Transverse colon (tissue), 4 donors: ENCODE measurements at regions not wholly inside any gene's neighbourhood (a gene's known extent, or its start where the extent isn't known, plus 50 kb on each side); places are given as distances from the start of the nearest gene placed in this dataset.

Experiments
- DNase-seq: peaks from one replicate; pipeline ENCODE4 v3.0.0-alpha.2; 2019
- H3K27ac ChIP-seq, 4 donors: fragments of 200-600 bp; sonication (generic); 2 replicates each; pipeline ENCODE4 v1.5.1; 2016 to 2018; ENCODE audit warnings: inconsistent platforms in 4 of 4
- H3K27me3 ChIP-seq: fragments of 200-600 bp; sonication (generic); 2 replicates; pipeline ENCODE4 v1.5.1; 2017; ENCODE audit warnings: inconsistent platforms
- H3K36me3 ChIP-seq, 4 donors: fragments of 200-600 bp; sonication (generic); 2 replicates each; pipeline ENCODE4 v1.5.1; 2017 to 2019; ENCODE audit warnings: inconsistent platforms in 4 of 4
- H3K4me1 ChIP-seq, 4 donors: fragments of 200-600 bp; sonication (generic); 2 replicates each; pipeline ENCODE4 v1.5.1; 2017 to 2020; ENCODE audit warnings: inconsistent platforms in 4 of 4
- H3K4me3 ChIP-seq, 4 donors: fragments of 200-600 bp; sonication (generic); 1 replicate in 1 of 4; 2 replicates in 3 of 4; pipeline versions ENCODE4 v1.5.1 to v1.6.1; 2017 to 2019; ENCODE audit warnings: inconsistent platforms in 4 of 4
- H3K9me3 ChIP-seq, 2 donors: fragments of 200-600 bp; sonication (generic); 2 replicates each; pipeline ENCODE4 v1.5.1; 2017 to 2019; ENCODE audit warnings: inconsistent platforms in 2 of 2
- EP300 ChIP-seq: sonication (generic); formaldehyde crosslinking; IDR thresholded peaks from one replicate; pipeline ENCODE4 v1.6.1; 2017; ENCODE audit warnings: antibody characterized with exemption, low read depth
- POLR2A ChIP-seq: fragments of 450-650 bp; IDR thresholded peaks from one replicate; pipeline ENCODE4 v1.6.1; 2016; ENCODE audit warnings: antibody characterized with exemption, mild to moderate bottlenecking, moderate library complexity
- POLR2AphosphoS5 ChIP-seq, 3 donors: sonication (generic); formaldehyde crosslinking; IDR thresholded peaks; one replicate each; pipeline ENCODE4 v1.6.1; 2016; ENCODE audit warnings: antibody characterized with exemption in 3 of 3
- WGBS, 2 donors: methylation state at CpG; one replicate each; pipeline ENCODE4 v1.1.5; 2018; ENCODE audit warnings: low coverage in 1 of 2; 5-methylcytosine and 5-hydroxymethylcytosine counted together
- in situ Hi-C, 4 donors: fragments of 200-750 bp; cut with MboI; loops; one replicate each; pipeline versions ENCODE4 v1.15.0 to v1.15.1; 2017; ENCODE audit warnings: low sequenced_read_pairs in 3 of 4, low pct_ligation_motif_present in 1 of 4, low pct_unique_long_range_greater_than_20kb in 1 of 4
- intact Hi-C: fragments of 100-400 bp; cut with DNase I; formaldehyde crosslinking; loops from one replicate; pipeline ENCODE4 v1.15.1; 2023; ENCODE audit warnings: low total_unique reads
- TF ChIP-seq, protein P1 (sequence below), 5 experiments: fragments of 200-600 bp in 3 of 5; fragments of 450-650 bp in 2 of 5; sonication (generic) in 3 of 5; IDR thresholded peaks; 1 replicate in 2 of 5; 2 replicates in 3 of 5; pipeline ENCODE4 v1.5.1; 2016 to 2017; ENCODE audit warnings: antibody characterized with exemption in 5 of 5, inconsistent platforms in 3 of 5, mild to moderate bottlenecking in 2 of 5, moderate library complexity in 1 of 5

DNA sequence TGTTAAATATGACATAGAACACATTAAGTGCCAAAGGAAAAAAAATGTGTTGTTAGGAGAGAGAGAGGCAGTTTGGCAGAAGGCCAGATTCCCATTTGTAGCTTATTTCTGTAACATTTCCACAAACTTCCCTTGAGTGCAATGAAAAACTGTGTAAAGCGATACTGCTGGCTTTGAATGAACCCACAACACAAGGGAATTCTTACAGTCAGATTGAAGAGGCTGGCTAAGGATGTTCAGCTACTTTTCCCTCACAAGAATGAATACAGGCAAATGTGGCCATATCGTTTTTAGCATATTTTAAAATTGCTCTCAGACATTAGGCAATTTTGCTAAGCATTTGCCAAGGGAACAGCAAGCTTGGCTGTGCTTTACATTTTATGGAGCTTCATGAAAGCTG lies 614.1 kb upstream of the FZD8 start:
- WGBS, 2 donors: 55 to 63% methylated on average over 2 of the region's 2 CpGs
- no peak overlapping the region for H3K4me3 ChIP-seq

DNA sequence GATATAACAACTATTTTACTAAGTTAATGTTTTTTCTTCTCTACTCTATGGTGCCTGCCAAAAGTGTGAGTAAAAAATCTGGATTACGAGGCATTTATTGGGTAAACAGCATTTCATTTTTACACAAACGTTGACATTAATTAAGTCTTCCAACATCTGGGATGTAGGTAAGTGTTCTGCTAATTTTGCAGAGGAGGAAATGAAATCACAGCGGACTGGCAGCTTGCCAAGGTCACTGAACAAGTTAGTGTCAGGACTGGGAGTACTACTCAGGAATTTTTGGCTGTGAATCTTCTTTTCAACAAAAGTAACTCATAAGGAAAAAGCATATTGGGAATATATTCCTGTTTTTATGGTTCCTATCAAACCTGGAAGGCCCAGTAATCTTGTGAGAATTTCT lies 612.1 kb upstream of the FZD8 start:
- Histone ChIP-seq H3K9me3 (no peaks in the 10 kb centered on the region), H3K4me1 (peaks cover 0 to 3% (median 0%) of the 10 kb centered on the region in 4 donors), H3K27ac (no peak overlapping the region), H3K27me3 (no peaks in the 10 kb centered on the region), H3K36me3 (no peaks in the 10 kb centered on the region), H3K4me3 (no peak overlapping the region)
- TF ChIP-seq POLR2AphosphoS5 (IDR thresholded peaks at IDR 0.05) (no peak), EP300 (no peak), POLR2A (no peak)
- TF ChIP-seq, protein P1, sequence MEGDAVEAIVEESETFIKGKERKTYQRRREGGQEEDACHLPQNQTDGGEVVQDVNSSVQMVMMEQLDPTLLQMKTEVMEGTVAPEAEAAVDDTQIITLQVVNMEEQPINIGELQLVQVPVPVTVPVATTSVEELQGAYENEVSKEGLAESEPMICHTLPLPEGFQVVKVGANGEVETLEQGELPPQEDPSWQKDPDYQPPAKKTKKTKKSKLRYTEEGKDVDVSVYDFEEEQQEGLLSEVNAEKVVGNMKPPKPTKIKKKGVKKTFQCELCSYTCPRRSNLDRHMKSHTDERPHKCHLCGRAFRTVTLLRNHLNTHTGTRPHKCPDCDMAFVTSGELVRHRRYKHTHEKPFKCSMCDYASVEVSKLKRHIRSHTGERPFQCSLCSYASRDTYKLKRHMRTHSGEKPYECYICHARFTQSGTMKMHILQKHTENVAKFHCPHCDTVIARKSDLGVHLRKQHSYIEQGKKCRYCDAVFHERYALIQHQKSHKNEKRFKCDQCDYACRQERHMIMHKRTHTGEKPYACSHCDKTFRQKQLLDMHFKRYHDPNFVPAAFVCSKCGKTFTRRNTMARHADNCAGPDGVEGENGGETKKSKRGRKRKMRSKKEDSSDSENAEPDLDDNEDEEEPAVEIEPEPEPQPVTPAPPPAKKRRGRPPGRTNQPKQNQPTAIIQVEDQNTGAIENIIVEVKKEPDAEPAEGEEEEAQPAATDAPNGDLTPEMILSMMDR (IDR thresholded peaks at IDR 0.05): no peak
- intact Hi-C loops (no loop called here), in situ Hi-C loops (no loop called here)
- WGBS, 2 donors: 28 to 38% methylated on average over 3 of the region's 3 CpGs
- peak; percentile 18 for DNase-seq

More for the DNA sequence above, 614.1 kb upstream of the FZD8 start:
- in situ Hi-C loops: no loop called here
- Histone ChIP-seq H3K36me3 (no peaks in the 10 kb centered on the region), H3K27ac (no peak overlapping the region), H3K9me3 (no peaks in the 10 kb centered on the region), H3K4me1 (peaks cover 0 to 3% (median 0%) of the 10 kb centered on the region in 4 donors), H3K27me3 (no peaks in the 10 kb centered on the region)
- no peak for TF ChIP-seq POLR2A
- TF ChIP-seq, protein P1 (IDR thresholded peaks at IDR 0.05): no peak
- TF ChIP-seq POLR2AphosphoS5 (IDR thresholded peaks at IDR 0.05): no peak
- TF ChIP-seq EP300: no peak
- DNase-seq: no peak
- intact Hi-C loops: no loop called here

- no peak for DNase-seq
- TF ChIP-seq, protein P1 (IDR thresholded peaks at IDR 0.05): no peak
- TF ChIP-seq EP300: no peak
- TF ChIP-seq POLR2AphosphoS5 (IDR thresholded peaks at IDR 0.05): no peak
- TF ChIP-seq POLR2A: no peak
- peaks cover 0 to 3% (median 0%) of the 10 kb centered on the region in 4 donors for H3K4me1 ChIP-seq
- no peaks in the 10 kb centered on the region for H3K9me3 ChIP-seq
- no peak overlapping the region for H3K4me3 ChIP-seq
- no peaks in the 10 kb centered on the region for H3K36me3 ChIP-seq
- no peak overlapping the region for H3K27ac ChIP-seq
- in situ Hi-C loops: no loop called here
- no peaks in the 10 kb centered on the region for H3K27me3 ChIP-seq
- intact Hi-C loops: no loop called here
- WGBS, 2 donors: 60 to 69% methylated on average over 3 of the region's 3 CpGs
These were observed 611.6 kb upstream of the FZD8 start for GRCh38 chr10:36253731-36254130.

DNA sequence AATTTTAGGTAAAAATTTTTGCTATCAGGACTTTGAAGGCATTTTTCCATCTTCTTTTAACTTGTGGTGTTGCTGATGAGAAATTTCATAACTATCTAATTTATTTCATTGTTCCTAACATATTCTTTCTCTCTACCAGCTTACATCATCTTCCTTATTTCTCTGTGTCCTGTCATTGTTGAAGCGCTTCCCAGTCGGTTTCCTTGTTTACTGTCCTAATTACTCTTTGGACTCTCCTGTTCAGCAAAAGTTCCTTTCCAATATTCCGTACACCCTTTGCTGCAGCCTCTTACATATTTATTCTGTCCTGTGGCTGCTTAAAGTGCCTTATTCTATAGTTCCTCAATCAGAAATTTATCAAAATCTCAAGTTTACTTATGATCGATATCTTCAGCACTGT lies 609.0 kb upstream of the FZD8 start:
- H3K4me3 ChIP-seq: no peak overlapping the region
- peaks cover 0 to 3% (median 0%) of the 10 kb centered on the region in 4 donors for H3K4me1 ChIP-seq
- TF ChIP-seq POLR2A (no peak), POLR2AphosphoS5 (IDR thresholded peaks at IDR 0.05) (no peak), EP300 (no peak)
- TF ChIP-seq, protein P1 (IDR thresholded peaks at IDR 0.05): no peak
- DNase-seq: no peak
- 67 to 70% methylated on average over 4 of the region's 4 CpGs for WGBS, 2 donors
- in situ Hi-C loops (no loop called here), intact Hi-C loops (no loop called here)
- H3K27me3 ChIP-seq: no peaks in the 10 kb centered on the region
- H3K27ac ChIP-seq: no peak overlapping the region
- H3K9me3 ChIP-seq: no peaks in the 10 kb centered on the region
- no peaks in the 10 kb centered on the region for H3K36me3 ChIP-seq
